ENCODE measurements at regions not wholly inside any gene's neighbourhood (a gene's known extent, or its start where the extent isn't known, plus 50 kb on each side); places are given as distances from the start of the nearest gene placed in this dataset.

DNA sequence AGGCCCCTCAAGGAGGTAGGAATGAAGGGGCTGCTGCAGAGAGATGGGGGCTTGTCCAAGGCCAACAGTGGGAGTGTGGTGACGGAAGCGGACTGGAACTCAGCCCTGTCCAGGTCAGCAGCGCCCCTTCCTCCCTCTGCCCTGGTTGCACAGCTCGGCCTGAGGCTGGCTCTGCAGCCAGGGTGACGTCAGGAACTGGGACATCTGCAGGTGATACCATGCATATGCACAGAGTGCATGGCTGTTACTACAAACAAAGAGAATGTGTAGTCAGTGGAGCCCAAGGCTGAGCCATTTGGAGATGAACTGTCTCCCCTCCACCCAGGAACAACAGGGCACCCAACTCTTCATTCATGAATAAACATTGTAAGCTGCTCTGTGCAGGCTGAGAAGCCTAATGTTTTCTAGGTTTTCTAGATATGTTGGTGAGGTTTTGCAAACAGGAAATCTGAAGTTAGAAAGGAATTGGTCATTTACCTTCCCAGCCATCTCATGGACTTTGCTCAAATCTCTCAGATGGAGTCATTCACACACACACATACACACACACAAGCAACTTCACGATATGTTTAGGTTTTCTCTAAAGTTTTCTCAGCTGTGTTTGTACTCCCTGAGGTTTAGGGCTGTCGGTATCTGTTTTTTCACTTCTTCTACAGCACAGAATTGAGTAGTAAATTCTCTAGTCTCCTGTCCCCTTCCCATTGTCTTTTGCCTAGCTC is 117.2 kb downstream of the TLE3 start:
- Histone ChIP-seq H3K9me3 (no peaks in the 10 kb centered on the region), H3K36me3 (no peaks in the 10 kb centered on the region), H3K27me3 (peaks cover 35% of the 10 kb centered on the region), H3K4me1 (no peaks in the 10 kb centered on the region), H3K4me3 (no peak overlapping the region), H3K27ac (no peak overlapping the region)
- no peak for TF ChIP-seq POLR2A (IDR thresholded peaks at IDR 0.05)
- no peak for TF ChIP-seq EP300 (IDR thresholded peaks at IDR 0.05)
- TF ChIP-seq, protein P1, sequence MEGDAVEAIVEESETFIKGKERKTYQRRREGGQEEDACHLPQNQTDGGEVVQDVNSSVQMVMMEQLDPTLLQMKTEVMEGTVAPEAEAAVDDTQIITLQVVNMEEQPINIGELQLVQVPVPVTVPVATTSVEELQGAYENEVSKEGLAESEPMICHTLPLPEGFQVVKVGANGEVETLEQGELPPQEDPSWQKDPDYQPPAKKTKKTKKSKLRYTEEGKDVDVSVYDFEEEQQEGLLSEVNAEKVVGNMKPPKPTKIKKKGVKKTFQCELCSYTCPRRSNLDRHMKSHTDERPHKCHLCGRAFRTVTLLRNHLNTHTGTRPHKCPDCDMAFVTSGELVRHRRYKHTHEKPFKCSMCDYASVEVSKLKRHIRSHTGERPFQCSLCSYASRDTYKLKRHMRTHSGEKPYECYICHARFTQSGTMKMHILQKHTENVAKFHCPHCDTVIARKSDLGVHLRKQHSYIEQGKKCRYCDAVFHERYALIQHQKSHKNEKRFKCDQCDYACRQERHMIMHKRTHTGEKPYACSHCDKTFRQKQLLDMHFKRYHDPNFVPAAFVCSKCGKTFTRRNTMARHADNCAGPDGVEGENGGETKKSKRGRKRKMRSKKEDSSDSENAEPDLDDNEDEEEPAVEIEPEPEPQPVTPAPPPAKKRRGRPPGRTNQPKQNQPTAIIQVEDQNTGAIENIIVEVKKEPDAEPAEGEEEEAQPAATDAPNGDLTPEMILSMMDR (IDR thresholded peaks at IDR 0.05) = no peak
- no peak for TF ChIP-seq POLR2AphosphoS5 (IDR thresholded peaks at IDR 0.05)
- ATAC-seq = no peak
- WGBS, 2 donors (ENCODE audit: low coverage in 1 of 2) = 48 to 63% methylated on average over 2 to 7 of the region's 7 CpGs

DNA sequence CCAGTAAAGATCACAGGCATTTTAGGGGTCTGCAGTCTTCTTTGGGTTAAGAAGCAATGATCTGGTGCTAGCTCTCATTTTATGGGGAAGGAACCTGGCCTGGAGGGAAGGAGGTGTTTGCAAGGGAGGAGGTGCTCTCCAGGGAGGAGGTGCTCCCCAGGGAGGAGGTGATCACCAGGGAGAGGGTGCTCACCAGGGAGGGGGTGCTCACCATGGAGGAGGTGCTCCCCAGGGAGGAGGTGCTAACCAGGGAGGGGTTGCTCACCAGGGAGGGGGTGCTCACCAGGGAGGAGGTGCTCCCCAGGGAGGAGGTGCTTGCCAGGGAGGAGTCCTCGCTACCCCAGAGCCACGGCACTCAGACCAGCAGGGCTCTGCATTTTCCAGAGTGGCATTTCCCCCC is 115.7 kb downstream of the TLE3 start:
- no peaks in the 10 kb centered on the region for H3K36me3 ChIP-seq
- no peak overlapping the region for H3K27ac ChIP-seq
- 83% methylated on average over 1 of the region's 2 CpGs; no CpG with 5 or more reads in 1 of the 2 donors for WGBS, 2 donors (ENCODE audit: low coverage in 1 of 2)
- H3K4me3 ChIP-seq = no peak overlapping the region
- no peak for ATAC-seq
- no peaks in the 10 kb centered on the region for H3K9me3 ChIP-seq
- H3K27me3 ChIP-seq = peaks cover 33% of the 10 kb centered on the region
- TF ChIP-seq POLR2A (IDR thresholded peaks at IDR 0.05) (no peak), EP300 (IDR thresholded peaks at IDR 0.05) (no peak), POLR2AphosphoS5 (IDR thresholded peaks at IDR 0.05) (no peak)
- TF ChIP-seq, protein P1 (IDR thresholded peaks at IDR 0.05) = no peak
- H3K4me1 ChIP-seq = no peaks in the 10 kb centered on the region

DNA sequence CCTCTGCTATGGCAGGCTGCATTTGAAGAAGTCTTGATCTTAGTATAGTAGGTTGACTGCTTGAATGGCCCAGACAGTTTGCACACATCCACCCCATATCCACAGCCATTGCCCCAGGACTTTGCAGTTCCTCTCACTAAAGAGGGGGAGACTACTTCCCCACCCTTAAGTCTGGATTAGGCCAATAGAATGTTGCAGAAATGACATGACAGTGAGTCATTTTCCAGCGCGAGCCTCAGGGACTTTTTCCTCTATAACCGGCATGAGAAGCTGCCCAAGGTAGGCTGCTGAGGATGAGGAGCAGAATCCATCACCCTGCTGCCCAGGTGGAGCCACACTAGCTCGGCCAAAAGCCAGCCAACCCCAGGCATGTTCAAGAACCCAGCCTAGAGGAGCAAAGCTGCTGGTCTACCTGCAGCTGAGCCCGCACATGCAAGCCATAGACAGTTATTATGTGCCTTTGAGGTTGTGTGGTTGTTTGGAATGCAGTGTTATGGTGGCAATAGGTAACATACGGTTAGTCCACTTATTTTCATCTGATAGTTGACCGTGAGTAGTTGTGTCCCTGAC is 113.9 kb downstream of the TLE3 start:
- H3K27ac ChIP-seq = no peak overlapping the region
- H3K27me3 ChIP-seq = peaks cover 50% of the 10 kb centered on the region
- ATAC-seq = no peak
- TF ChIP-seq, protein P1 (IDR thresholded peaks at IDR 0.05) = no peak
- TF ChIP-seq POLR2A (IDR thresholded peaks at IDR 0.05) (no peak), POLR2AphosphoS5 (IDR thresholded peaks at IDR 0.05) (no peak), EP300 (IDR thresholded peaks at IDR 0.05) (no peak)
- H3K36me3 ChIP-seq = no peaks in the 10 kb centered on the region
- no peaks in the 10 kb centered on the region for H3K4me1 ChIP-seq
- H3K9me3 ChIP-seq = no peaks in the 10 kb centered on the region
- H3K4me3 ChIP-seq = no peak overlapping the region
- 65 to 69% methylated on average over 3 to 4 of the region's 7 CpGs for WGBS, 2 donors (ENCODE audit: low coverage in 1 of 2)

DNA sequence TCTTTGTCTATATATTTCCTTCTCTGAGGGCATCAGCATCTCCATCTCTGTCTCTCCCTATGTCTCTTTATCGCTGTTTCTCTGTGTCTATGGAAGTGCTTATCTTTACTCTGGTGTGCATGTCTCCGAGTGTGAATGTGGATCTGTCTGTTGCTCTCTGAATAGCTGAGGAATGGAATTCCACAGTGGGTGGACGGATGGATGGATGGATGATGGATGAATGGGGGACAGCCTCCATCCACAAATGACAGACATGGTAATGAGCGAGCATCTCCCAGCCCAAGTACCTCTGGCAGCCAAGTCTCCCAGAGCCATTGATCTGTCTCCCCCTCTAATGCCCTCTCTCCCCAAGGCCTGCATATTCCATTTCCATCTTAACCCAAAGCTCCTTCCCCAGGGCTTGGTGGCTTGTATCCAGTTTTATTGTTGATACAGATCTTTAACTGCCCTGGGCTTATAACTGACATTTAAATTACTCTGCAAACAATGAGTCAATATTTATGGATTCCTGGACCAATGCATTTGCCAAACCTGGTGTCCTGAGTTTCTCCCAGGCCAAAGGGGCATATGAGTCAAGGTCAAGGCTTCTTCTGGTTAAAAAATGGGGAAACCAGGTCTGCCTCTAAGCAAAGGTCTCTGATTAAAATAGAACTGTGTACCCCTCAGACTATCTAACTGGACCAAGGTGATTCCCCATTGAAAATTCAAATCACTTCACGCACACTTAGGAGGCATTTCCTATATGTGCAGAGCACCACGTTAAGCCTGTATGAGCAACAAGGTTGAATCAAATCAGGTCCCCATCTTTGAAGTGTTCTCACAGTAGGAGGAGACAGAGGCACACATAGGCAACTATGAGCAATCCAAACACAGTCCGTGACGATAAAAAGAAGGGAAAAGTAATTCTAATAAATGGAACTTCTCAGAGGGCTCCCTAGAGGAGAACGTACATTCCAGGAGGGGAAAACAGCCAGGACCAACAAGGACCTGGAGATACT is 109.9 kb downstream of the TLE3 start:
- peaks cover 70% of the 10 kb centered on the region for H3K27me3 ChIP-seq

DNA sequence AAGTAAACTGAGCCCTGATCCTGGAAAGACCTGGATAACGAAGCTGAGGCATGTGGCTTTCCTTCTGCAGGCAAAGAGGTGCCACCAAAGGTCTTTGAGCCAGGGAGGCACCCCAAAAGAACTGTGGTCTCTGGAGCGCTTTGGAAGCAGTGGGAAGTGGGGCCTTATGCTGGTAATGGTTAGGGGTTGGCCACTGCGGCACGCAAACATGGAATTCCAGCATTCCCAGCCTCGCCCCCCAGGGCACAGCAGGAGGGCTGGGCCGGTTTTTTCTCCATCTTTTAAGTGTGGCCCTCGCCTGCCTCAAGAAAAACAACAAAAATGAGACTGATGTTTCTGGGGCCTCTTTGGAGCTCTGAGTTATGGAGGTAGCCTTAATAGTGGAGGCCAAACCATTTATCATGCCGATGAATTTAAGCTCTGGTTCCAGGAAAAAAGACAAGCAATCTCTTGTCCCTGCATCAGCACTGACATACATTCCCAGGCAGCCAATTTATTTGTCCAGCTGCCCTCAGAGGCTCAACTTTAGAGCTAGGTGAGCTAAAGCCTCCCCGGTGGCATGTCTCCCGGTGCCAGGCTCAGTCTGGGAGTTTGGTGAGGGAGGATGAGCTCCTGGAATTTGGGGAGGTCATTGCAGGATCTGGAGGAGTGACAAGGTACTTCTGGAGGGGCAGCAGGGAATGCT is 109.0 kb downstream of the TLE3 start:
- TF ChIP-seq, protein P1 (IDR thresholded peaks at IDR 0.05) = no peak
- TF ChIP-seq EP300 (IDR thresholded peaks at IDR 0.05) (no peak), POLR2AphosphoS5 (IDR thresholded peaks at IDR 0.05) (no peak), POLR2A (IDR thresholded peaks at IDR 0.05) (no peak)
- Histone ChIP-seq H3K4me3 (no peak overlapping the region), H3K27ac (no peak overlapping the region), H3K9me3 (no peaks in the 10 kb centered on the region), H3K36me3 (no peaks in the 10 kb centered on the region), H3K27me3 (peaks cover 65% of the 10 kb centered on the region), H3K4me1 (no peaks in the 10 kb centered on the region)
- 76 to 86% methylated on average over 2 to 5 of the region's 10 CpGs for WGBS, 2 donors (ENCODE audit: low coverage in 1 of 2)
- ATAC-seq = no peak

More for the DNA sequence above, 109.9 kb downstream of the TLE3 start:
- 70 to 100% methylated on average over 3 to 9 of the region's 9 CpGs for WGBS, 2 donors (ENCODE audit: low coverage in 1 of 2)
- H3K4me3 ChIP-seq = no peak overlapping the region
- H3K36me3 ChIP-seq = no peaks in the 10 kb centered on the region
- no peaks in the 10 kb centered on the region for H3K4me1 ChIP-seq
- no peaks in the 10 kb centered on the region for H3K9me3 ChIP-seq
- TF ChIP-seq EP300 (IDR thresholded peaks at IDR 0.05) = no peak
- ATAC-seq = no peak
- no peak overlapping the region for H3K27ac ChIP-seq

All from gastroesophageal sphincter (tissue), 4 donors.